Upper lobe of left lung (tissue), 4 donors: ENCODE measurements at regions not wholly inside any gene's neighbourhood (a gene's known extent, or its start where the extent isn't known, plus 50 kb on each side); places are given as distances from the start of the nearest gene placed in this dataset.

Experiments used
- CTCF ChIP-seq, 6 experiments: fragments of 450-650 bp in 4 of 6; fragments of 200-600 bp in 2 of 6; sonication (generic) in 2 of 6; IDR thresholded peaks; one replicate each; pipeline ENCODE4 v1.5.1; 2016 to 2019; ENCODE audit warnings: antibody characterized with exemption in 6 of 6
- EP300 ChIP-seq, 4 donors: sonication (generic); formaldehyde crosslinking; IDR thresholded peaks; one replicate each; pipeline ENCODE4 v1.5.1; 2017; ENCODE audit warnings: antibody characterized with exemption in 4 of 4, control low read depth in 2 of 4
- POLR2AphosphoS5 ChIP-seq, 2 donors: sonication (generic); formaldehyde crosslinking; IDR thresholded peaks; one replicate each; pipeline ENCODE4 v1.5.1; 2017; ENCODE audit warnings: antibody characterized with exemption in 2 of 2

DNA sequence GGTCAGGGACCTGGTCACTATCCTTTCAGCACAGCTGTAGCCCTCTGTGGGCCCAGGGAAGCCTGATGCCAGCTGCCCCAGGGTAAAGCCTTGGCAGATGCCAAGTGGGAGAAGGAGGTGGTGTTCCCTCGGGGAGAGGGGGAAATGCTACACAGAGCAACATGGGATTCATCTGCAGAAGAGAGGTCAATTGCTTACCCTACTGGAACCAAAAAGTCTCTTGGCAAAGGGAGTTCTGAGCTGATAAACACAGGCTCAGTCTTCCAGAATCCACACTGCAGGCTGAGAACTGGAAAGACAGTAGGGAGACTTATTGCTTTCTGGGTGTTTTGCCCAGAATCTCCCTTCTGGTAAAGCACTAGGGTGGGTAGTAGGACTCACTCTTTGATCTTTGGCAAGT, 100.1 kb upstream of the NEO1 start:
- TF ChIP-seq CTCF (IDR thresholded peaks at IDR 0.05) (no peak), POLR2AphosphoS5 (IDR thresholded peaks at IDR 0.05) (no peak), EP300 (IDR thresholded peaks at IDR 0.05) (no peak)
